ENCODE measurements at regions not wholly inside any gene's neighbourhood (a gene's known extent, or its start where the extent isn't known, plus 50 kb on each side); places are given as distances from the start of the nearest gene placed in this dataset.

GRCh38 chr5:110085826-110086225, 396.1 kb downstream of the MAN2A1 start:
- DNase-seq, result no peak

GRCh38 chr5:110086658-110087388, 397.1 kb downstream of the MAN2A1 start:
- no peak for DNase-seq

GRCh38 chr5:110087829-110088228, 398.1 kb downstream of the MAN2A1 start:
- DNase-seq, result no peak

- no peak for DNase-seq
Observed at GRCh38 chr5:110088676-110089436, 399.1 kb downstream of the MAN2A1 start.

GRCh38 chr5:110092955-110093785, 403.4 kb downstream of the MAN2A1 start:
- DNase-seq, result no peak

GRCh38 chr5:110094109-110094508, 404.4 kb downstream of the MAN2A1 start:
- DNase-seq, result no peak

GRCh38 chr5:110094548-110094947, 404.8 kb downstream of the MAN2A1 start:
- DNase-seq, result no peak

- no peak for DNase-seq
Observed at GRCh38 chr5:110096419-110096818, 406.7 kb downstream of the MAN2A1 start.

GRCh38 chr5:110099572-110099971, 409.8 kb downstream of the MAN2A1 start:
- DNase-seq, result no peak

- DNase-seq, result no peak
Observed at GRCh38 chr5:110103081-110103480, 413.4 kb downstream of the MAN2A1 start.

- DNase-seq, result no peak
Observed at GRCh38 chr5:110104060-110104725, 414.5 kb downstream of the MAN2A1 start.

GRCh38 chr5:110104726-110105669, 415.3 kb downstream of the MAN2A1 start:
- DNase-seq, result no peak

- no peak for DNase-seq
Observed at GRCh38 chr5:110105692-110106091, 416.0 kb downstream of the MAN2A1 start.

- no peak for DNase-seq
Observed at GRCh38 chr5:110106750-110107149, 417.0 kb downstream of the MAN2A1 start.

GRCh38 chr5:110108520-110108919, 418.8 kb downstream of the MAN2A1 start:
- DNase-seq, result no peak

GRCh38 chr5:110109667-110110066, 419.9 kb downstream of the MAN2A1 start:
- DNase-seq, result no peak

- no peak for DNase-seq
Observed at GRCh38 chr5:110112348-110112747, 422.6 kb downstream of the MAN2A1 start.

- DNase-seq, result no peak
Observed at GRCh38 chr5:110115503-110115902, 425.8 kb downstream of the MAN2A1 start.

GRCh38 chr5:110116539-110116938, 426.8 kb downstream of the MAN2A1 start:
- DNase-seq, result no peak

- no peak for DNase-seq
Observed at GRCh38 chr5:110134963-110135935, 445.5 kb downstream of the MAN2A1 start.
